ENCODE measurements at regions not wholly inside any gene's neighbourhood (a gene's known extent, or its start where the extent isn't known, plus 50 kb on each side); places are given as distances from the start of the nearest gene placed in this dataset.

DNA sequence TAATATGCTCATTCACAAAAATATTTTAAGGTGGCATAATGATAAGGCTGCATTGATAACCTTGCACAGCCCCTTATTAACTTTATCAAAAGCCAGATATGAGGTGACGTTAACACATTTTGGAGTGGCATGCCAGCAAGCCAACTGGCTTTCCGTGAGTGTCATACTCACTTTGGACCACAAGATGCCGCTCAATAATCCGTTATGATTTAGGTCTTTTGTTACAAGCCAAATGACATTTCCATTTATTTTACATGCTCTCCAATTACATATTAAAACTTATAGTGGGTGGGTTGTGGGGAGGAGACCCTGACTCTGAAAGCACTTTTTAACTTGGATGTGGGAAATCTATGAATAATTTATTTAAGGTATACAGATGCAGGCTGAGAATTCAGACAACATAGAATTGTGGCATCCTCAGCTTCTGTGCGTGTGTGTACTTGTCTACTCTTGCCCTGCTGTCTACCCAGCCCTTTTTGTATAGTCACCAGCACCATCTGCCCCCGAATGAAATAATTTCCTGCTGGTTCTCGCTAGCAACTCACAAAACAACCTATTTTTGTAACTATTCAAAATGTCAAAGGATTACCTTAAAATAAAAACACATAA lies 305.1 kb downstream of the PSAT1 start:
- ATAC-seq (replicated peaks) = no peak
- no peak overlapping the region for H3K4me3 Mint-ChIP-seq
- H3K4me1 Mint-ChIP-seq = no peaks in the 10 kb centered on the region

DNA sequence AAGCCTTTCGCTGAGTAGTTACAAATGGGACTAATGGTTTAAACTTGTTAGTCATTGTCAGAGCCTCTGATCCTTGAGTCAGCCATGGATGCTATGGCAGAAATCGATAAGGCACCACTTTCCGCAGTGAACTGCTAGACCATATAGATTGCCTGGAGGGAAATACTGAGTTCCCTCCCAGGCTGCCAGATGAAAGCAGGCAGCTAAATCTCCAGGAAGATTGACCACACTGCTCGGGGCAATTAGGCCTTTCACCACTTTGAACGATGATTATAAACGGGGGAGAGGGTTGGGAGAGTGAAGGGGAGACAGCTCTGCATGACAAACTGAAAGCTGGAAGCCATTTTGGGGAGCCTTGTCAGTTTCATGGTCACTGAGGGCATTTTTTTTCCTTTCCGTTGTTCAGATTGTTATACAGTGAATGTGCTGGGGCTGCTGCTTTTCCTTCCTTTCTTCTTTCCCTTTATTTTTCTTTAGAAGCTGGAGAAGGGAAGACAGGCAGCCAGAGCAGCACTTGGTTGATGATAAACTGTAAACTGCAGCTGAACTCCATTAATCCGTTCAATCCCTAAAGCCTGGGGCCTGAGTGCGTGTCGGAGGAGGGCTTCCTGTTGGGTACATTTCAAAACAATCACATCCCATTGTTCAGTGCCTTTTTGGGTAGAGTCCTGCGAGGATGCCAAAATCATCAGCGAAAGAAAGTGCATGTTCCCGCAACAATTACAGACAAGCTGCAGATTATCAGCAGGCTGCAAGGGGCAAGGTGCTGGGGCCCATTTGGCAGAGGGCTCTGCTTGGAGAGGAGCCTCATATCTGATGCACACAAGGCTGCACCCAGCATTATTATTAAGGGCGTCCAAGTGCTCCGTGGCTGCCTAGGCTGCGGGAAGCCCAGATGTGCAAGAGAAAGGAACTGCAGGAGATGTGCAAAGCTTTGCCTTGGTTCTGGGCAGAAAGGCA lies 308.4 kb downstream of the PSAT1 start:
- Mint-ChIP-seq H3K4me3 (no peak overlapping the region), H3K4me1 (no peaks in the 10 kb centered on the region), H3K27ac (no peak overlapping the region), H3K9me3 (no peaks in the 10 kb centered on the region), H3K36me3 (ENCODE audit: low read depth) (no peaks in the 10 kb centered on the region), H3K27me3 (peaks cover 11% of the 10 kb centered on the region)
- no peak for ATAC-seq (replicated peaks)

More for the DNA sequence above, 305.1 kb downstream of the PSAT1 start:
- no peaks in the 10 kb centered on the region for H3K9me3 Mint-ChIP-seq
- H3K27me3 Mint-ChIP-seq = peaks cover 12% of the 10 kb centered on the region
- no peaks in the 10 kb centered on the region for H3K36me3 Mint-ChIP-seq (ENCODE audit: low read depth)
- no peak overlapping the region for H3K27ac Mint-ChIP-seq

DNA sequence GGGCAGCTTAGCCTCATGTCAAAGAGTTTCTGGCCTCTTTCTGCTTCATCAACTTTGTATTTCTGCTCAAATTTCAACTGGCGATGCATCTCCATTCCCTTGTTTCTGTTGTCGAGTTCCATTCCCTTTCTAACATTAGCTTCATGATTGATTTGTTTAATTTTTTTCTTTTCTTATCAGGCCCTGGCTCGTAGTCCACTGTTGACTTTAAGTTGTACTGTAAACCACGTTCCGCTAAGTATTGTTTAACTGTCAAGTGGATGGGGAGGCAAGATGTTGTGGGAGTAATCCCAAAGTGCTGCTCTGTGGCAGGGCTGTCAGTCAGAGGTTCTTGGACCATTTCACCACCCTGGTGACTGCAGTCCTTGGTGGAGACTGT lies 309.1 kb downstream of the PSAT1 start:
- H3K9me3 Mint-ChIP-seq = no peaks in the 10 kb centered on the region
- H3K27ac Mint-ChIP-seq = no peak overlapping the region
- H3K4me1 Mint-ChIP-seq = no peaks in the 10 kb centered on the region
- peaks cover 11% of the 10 kb centered on the region for H3K27me3 Mint-ChIP-seq
- H3K36me3 Mint-ChIP-seq (ENCODE audit: low read depth) = no peaks in the 10 kb centered on the region
- ATAC-seq (replicated peaks) = no peak
- no peak overlapping the region for H3K4me3 Mint-ChIP-seq

DNA sequence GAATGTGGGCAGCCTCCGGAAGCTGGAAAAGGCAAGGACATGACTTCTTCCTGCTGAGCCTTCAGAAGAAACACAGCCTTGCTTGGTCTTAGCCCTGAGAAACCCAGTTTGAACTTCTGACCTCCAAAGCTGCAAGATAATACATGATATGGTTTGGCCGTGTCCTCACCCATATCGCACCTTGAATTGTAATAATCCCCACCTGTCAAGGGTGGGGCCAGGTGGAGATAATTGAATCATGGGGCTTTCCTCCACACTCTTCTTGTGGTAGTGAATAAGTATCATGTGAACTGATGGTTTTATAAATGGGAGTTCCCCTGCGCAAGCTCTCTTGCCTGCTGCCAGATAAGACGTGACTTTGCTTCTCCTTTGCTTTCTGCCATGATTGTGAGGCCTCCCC lies 310.9 kb downstream of the PSAT1 start:
- Mint-ChIP-seq H3K27ac (no peak overlapping the region), H3K4me1 (no peaks in the 10 kb centered on the region), H3K36me3 (ENCODE audit: low read depth) (no peaks in the 10 kb centered on the region), H3K9me3 (no peaks in the 10 kb centered on the region), H3K27me3 (peaks cover 11% of the 10 kb centered on the region), H3K4me3 (no peak overlapping the region)
- ATAC-seq (replicated peaks) = no peak

DNA sequence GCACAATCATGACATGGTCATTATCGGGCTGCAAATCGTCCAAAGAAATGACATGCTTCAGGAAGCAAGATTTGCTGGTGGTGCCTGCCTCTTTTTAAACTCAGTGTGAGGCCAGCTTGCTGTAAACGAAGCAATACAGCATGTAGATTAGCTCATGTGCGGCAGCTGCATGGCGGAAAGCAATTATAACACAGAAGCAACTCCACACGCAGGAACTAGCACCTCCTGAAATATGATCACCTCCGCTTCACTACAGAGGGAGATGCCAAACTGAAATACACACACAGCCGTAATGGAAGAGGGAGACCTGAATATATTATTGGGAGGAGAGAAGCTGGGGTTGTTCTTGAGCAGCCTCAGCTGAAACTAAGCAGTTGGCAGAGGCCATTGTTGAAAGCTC lies 312.5 kb downstream of the PSAT1 start:
- Mint-ChIP-seq H3K4me1 (no peaks in the 10 kb centered on the region), H3K27ac (no peak overlapping the region), H3K27me3 (peaks cover 10% of the 10 kb centered on the region), H3K36me3 (ENCODE audit: low read depth) (no peaks in the 10 kb centered on the region), H3K9me3 (no peaks in the 10 kb centered on the region), H3K4me3 (no peak overlapping the region)
- ATAC-seq (replicated peaks) = no peak

DNA sequence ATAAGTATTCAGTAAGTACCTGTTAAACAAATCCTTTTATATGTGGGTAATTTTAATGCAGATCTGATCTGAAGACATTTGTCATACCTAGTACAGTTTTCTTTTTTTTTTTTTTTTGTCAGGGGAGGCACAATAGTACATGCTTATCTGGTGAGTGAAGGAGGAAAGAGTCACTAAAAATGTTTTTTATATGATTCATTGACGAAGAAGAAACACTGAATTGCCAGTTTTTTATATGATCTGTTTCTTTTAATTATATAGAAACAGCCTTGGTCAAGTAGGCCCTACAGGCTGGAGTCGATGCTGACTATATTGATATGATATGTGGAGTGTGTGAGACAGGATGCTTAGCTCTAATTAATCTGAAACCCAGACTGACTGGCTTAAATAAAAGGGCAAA lies 315.2 kb downstream of the PSAT1 start:
- no peak overlapping the region for H3K4me3 Mint-ChIP-seq
- ATAC-seq (replicated peaks) = no peak

DNA sequence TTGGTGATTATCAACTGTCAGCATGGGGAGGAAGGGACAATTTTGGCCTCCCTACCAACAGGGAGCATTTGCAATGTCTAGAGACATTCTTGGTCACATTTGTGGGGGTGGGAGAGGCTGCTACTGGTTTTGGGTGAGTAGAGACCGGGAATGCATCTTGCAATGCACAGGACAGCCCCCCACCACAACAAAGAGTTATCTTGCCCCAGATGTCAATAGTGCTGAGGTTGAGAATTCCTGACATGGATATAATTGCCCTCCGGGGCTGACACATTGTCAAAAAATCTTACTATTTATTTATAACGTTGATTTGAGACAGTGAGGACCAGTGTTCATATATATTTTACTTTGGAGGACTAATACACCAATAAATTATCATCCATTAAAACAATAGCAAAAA lies 316.1 kb downstream of the PSAT1 start:
- Mint-ChIP-seq H3K4me3 (no peak overlapping the region), H3K9me3 (no peaks in the 10 kb centered on the region), H3K27me3 (peaks cover 7% of the 10 kb centered on the region), H3K36me3 (ENCODE audit: low read depth) (no peaks in the 10 kb centered on the region), H3K4me1 (no peaks in the 10 kb centered on the region), H3K27ac (no peak overlapping the region)
- ATAC-seq (replicated peaks) = no peak

More for the DNA sequence above, 315.2 kb downstream of the PSAT1 start:
- Mint-ChIP-seq H3K27ac (no peak overlapping the region), H3K4me1 (no peaks in the 10 kb centered on the region), H3K36me3 (ENCODE audit: low read depth) (no peaks in the 10 kb centered on the region), H3K9me3 (no peaks in the 10 kb centered on the region), H3K27me3 (peaks cover 7% of the 10 kb centered on the region)

DNA sequence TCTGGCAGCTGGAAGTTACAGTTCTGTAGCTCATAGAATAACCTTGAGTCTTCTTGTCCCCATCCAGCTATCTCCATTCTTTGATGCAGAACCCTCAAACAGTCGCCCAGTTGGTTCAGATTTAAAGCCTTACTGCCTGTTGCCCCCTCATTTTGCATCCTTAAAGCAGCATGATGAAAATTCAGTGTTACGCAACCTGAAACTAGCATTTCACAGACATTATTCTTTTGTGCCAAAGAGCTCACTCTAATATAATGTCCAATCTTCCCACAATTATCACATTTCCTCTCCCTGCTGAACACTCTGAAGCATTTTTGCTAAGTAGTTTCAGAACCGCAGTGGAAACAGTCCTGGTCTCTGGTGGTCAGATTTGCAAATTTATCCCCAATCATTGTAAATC lies 318.0 kb downstream of the PSAT1 start:
- H3K4me1 Mint-ChIP-seq = no peaks in the 10 kb centered on the region
- peaks cover under 1% of the 10 kb centered on the region for H3K27me3 Mint-ChIP-seq
- H3K9me3 Mint-ChIP-seq = no peaks in the 10 kb centered on the region
- no peak for ATAC-seq (replicated peaks)
- no peaks in the 10 kb centered on the region for H3K36me3 Mint-ChIP-seq (ENCODE audit: low read depth)
- H3K27ac Mint-ChIP-seq = no peak overlapping the region
- H3K4me3 Mint-ChIP-seq = no peak overlapping the region

DNA sequence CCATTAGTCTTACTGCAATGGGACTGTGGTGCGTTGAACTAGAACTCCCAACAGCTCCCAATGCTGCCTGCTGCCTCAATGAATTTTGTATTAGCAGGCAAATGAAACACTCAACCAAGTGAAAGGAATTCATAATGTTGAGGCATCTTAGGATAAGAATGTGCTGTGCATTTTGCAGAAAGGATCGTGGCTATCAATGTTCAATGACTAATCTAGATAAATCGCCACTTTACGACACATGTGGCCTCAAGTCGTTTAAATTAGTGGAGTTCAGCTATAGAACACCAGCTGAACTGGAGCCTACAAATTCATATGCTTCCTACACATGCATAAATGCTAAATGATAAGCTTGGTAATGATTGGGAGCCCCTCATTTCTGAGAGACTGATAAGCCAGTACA lies 318.4 kb downstream of the PSAT1 start:
- Mint-ChIP-seq H3K4me1 (no peaks in the 10 kb centered on the region), H3K27ac (no peak overlapping the region), H3K9me3 (no peaks in the 10 kb centered on the region), H3K27me3 (no peaks in the 10 kb centered on the region), H3K36me3 (ENCODE audit: low read depth) (no peaks in the 10 kb centered on the region), H3K4me3 (no peak overlapping the region)
- ATAC-seq (replicated peaks) = no peak

DNA sequence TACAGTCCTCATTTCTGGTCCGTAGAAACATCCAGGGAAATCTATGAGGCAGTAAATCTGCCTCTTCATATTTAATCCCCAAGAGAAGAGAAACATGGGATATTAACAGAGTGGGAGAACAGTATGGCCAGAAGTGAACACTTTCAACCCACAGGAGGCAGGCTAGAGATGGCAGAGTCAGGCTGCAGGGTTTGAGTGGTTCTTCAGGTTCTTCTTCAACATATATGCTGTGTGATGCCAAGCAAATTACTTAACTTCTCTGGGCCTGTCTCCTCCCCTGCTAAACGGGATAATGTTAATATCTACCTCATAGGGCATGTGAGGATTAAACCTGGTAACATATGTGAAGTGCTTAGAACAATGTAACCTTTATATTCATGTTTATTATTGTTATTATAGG lies 321.8 kb downstream of the PSAT1 start:
- no peaks in the 10 kb centered on the region for H3K9me3 Mint-ChIP-seq
- H3K4me1 Mint-ChIP-seq = no peaks in the 10 kb centered on the region
- no peak for ATAC-seq (replicated peaks)
- H3K36me3 Mint-ChIP-seq (ENCODE audit: low read depth) = no peaks in the 10 kb centered on the region
- no peaks in the 10 kb centered on the region for H3K27me3 Mint-ChIP-seq
- no peak overlapping the region for H3K27ac Mint-ChIP-seq
- H3K4me3 Mint-ChIP-seq = no peak overlapping the region

DNA sequence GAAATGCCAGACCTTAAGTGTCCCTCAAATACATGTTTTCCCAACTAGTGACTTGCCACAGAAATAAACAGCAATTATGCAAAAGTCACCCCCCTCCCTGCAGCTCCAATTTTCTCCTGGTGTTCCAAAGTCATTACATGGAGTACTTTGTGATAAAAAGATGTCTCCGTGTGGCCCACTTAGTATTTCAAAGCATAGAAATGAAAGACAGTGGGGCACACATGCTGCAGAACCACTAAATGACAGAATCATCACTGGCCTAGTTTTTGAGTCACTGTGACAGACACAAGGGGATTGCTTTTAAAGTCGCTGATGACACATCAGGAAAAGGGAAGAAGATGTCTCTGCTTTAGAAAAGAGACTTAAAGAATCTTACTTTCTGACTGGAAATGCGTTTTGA lies 323.4 kb downstream of the PSAT1 start:
- no peaks in the 10 kb centered on the region for H3K27me3 Mint-ChIP-seq
- ATAC-seq (replicated peaks) = no peak
- H3K4me3 Mint-ChIP-seq = no peak overlapping the region
- no peaks in the 10 kb centered on the region for H3K4me1 Mint-ChIP-seq
- no peaks in the 10 kb centered on the region for H3K9me3 Mint-ChIP-seq
- H3K27ac Mint-ChIP-seq = no peak overlapping the region
- no peaks in the 10 kb centered on the region for H3K36me3 Mint-ChIP-seq (ENCODE audit: low read depth)

DNA sequence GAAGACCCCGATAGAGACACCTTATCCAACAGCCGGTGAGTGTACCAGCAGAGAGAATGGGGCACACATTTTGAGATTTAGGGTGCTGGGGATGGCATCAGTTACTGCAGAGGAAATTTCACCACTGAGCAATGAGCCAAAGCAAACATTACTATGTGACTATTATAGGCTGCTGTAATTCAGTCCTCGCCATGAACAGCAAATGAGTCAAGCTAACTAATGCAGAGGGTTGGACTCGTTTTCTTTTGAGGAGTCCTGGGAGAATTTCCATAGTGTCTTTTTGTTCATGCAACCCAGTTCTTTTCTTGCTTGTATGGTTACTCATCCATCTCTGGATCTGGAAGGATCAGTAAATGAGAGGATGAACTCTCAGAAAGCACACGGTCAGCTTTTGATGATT lies 323.8 kb downstream of the PSAT1 start:
- no peak for ATAC-seq (replicated peaks)
- no peak overlapping the region for H3K27ac Mint-ChIP-seq

DNA sequence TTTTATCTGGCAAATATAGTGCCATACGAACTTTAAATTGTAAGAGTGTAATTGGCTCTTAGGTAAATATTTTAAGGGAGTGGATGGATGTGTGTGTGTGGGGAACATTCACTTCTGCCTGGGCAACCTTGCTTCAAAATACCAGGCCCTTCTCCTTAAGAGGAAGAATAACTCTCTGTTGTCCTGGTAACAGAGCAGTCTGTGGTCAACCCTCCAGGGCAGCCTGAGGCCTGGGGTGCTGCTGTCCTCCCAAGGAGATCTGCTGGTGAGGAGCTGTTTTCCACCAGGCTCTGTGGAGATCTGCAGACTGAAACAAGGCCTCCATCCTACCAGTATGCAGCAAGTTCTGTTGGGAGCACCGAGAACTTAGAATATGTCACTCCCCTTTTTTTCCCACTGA lies 325.2 kb downstream of the PSAT1 start:
- Mint-ChIP-seq H3K27ac (no peak overlapping the region), H3K36me3 (ENCODE audit: low read depth) (no peaks in the 10 kb centered on the region), H3K4me3 (no peak overlapping the region), H3K27me3 (no peaks in the 10 kb centered on the region), H3K9me3 (no peaks in the 10 kb centered on the region), H3K4me1 (no peaks in the 10 kb centered on the region)
- ATAC-seq (replicated peaks) = no peak

More for the DNA sequence above, 323.8 kb downstream of the PSAT1 start:
- Mint-ChIP-seq H3K4me3 (no peak overlapping the region), H3K9me3 (no peaks in the 10 kb centered on the region), H3K27me3 (no peaks in the 10 kb centered on the region), H3K36me3 (ENCODE audit: low read depth) (no peaks in the 10 kb centered on the region), H3K4me1 (no peaks in the 10 kb centered on the region)

DNA sequence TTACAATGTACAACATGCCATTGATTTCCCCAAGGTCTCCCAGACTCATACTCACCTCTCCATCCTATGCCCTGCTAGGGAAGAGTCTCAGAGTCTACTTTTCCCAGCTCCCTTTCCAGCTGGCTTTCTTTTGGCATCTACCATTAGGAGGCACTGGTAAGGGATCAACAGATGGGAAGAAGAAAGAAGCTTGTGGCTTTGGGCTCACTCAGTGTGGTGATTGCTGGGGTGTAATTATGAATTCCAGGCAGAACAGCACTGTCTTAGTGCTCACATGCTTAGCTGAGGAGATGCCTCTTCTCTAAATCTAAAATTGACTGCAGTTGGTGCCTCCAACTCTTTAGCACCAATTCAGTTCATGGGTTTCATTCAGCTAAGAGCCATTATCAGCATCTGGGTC lies 330.0 kb downstream of the PSAT1 start:
- Mint-ChIP-seq H3K9me3 (no peaks in the 10 kb centered on the region), H3K4me3 (no peak overlapping the region), H3K27me3 (no peaks in the 10 kb centered on the region), H3K4me1 (no peaks in the 10 kb centered on the region), H3K36me3 (ENCODE audit: low read depth) (no peaks in the 10 kb centered on the region), H3K27ac (no peak overlapping the region)
- ATAC-seq (replicated peaks) = no peak

DNA sequence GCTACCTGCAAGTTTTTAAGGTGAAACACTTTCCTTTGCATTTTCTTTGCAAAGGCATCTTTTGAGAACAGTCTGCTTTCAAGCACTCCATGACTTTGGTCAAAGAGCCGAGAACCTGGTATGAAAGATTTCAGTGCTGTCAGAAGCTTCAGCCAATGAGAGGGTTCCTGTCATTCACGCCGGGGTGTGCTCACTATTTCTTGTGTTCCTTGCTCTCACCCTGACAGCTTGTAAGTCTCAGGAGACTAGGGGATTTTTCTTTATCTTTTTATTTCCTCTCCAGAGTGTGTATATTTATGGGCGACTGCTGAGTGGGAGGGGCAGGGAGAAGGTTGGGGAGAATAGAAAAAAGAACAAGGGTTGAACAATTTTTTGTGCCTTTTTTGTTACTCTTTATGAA lies 334.0 kb downstream of the PSAT1 start:
- no peak for ATAC-seq (replicated peaks)
- no peak overlapping the region for H3K4me3 Mint-ChIP-seq
- no peaks in the 10 kb centered on the region for H3K9me3 Mint-ChIP-seq
- no peak overlapping the region for H3K27ac Mint-ChIP-seq
- no peaks in the 10 kb centered on the region for H3K36me3 Mint-ChIP-seq (ENCODE audit: low read depth)
- no peaks in the 10 kb centered on the region for H3K27me3 Mint-ChIP-seq
- H3K4me1 Mint-ChIP-seq = no peaks in the 10 kb centered on the region
